SK-N-SH (cell line): ENCODE measurements at regions not wholly inside any gene's neighbourhood (a gene's known extent, or its start where the extent isn't known, plus 50 kb on each side); places are given as distances from the start of the nearest gene placed in this dataset.

ENCODE experiments used
- CTCF ChIA-PET: fragments of 300-600, 350-600 bp; formaldehyde crosslinking; extraction: SDS; loops from one replicate; lab custom pipeline; 2021; lab: Yijun Ruan, JAX
- POLR2A ChIA-PET: fragments of 350-600 bp; sonication (Branson Sonifier 250); formaldehyde crosslinking; extraction: SDS; loops from one replicate; lab custom pipeline; 2020; ENCODE audit warnings: antibody characterized with exemption, inconsistent platforms; lab: Yijun Ruan, JAX
- DNase-seq: peaks from one replicate; pipeline ENCODE4 v3.0.0; 2012
- H2AFZ ChIP-seq: fragments of 200-600 bp; sonication (generic); 2 replicates; pipeline ENCODE4 v1.8.1; 2016; ENCODE audit warnings: antibody characterized with exemption, mild to moderate bottlenecking, low read depth
- H3F3A ChIP-seq: fragments of 200-600 bp; sonication (generic); replicated peaks from 2 replicates; pipeline ENCODE3; 2016; ENCODE audit warnings: antibody characterized with exemption, mild to moderate bottlenecking; ENCODE audit not compliant: insufficient read depth
- H3K27ac ChIP-seq, 2 experiments: fragments of 200-500 bp in 1 of 2; fragments of 200-600 bp in 1 of 2; sonication (Bioruptor generic) in 1 of 2; sonication (generic), shearing (Covaris generic) in 1 of 2; 2 replicates each; pipeline versions ENCODE4 v1.5.1 to v1.6.1; 2014 to 2016; ENCODE audit warnings: low read depth in 2 of 2, inconsistent platforms in 1 of 2, low read length in 1 of 2, mild to moderate bottlenecking in 1 of 2, mixed read lengths in 1 of 2
- H3K27me3 ChIP-seq: fragments of 200-600 bp; sonication (generic), shearing (Covaris generic); 2 replicates; pipeline ENCODE4 v1.6.1; 2016; ENCODE audit warnings: mixed run types; ENCODE audit not compliant: insufficient read depth
- H3K36me3 ChIP-seq, 2 experiments: fragments of 200-500 bp in 1 of 2; fragments of 200-600 bp in 1 of 2; sonication (Bioruptor generic) in 1 of 2; sonication (generic) in 1 of 2; replicated peaks in 1 of 2; 2 replicates each; pipeline versions ENCODE3 to v1.5.1; 2014 to 2016; ENCODE audit warnings: low read length in 1 of 2, mild to moderate bottlenecking in 1 of 2; ENCODE audit not compliant: insufficient read depth in 2 of 2, control insufficient read depth in 1 of 2
- H3K4me1 ChIP-seq, 2 experiments: fragments of 200-500 bp in 1 of 2; fragments of 200-600 bp in 1 of 2; sonication (Bioruptor generic) in 1 of 2; sonication (generic), shearing (Covaris generic) in 1 of 2; 2 replicates each; pipeline versions ENCODE4 v1.5.1 to v1.6.1; 2014 to 2016; ENCODE audit warnings: low read depth in 1 of 2, low read length in 1 of 2, mixed run types in 1 of 2; ENCODE audit not compliant: insufficient read depth in 2 of 2, control insufficient read depth in 1 of 2
- H3K4me2 ChIP-seq: fragments of 200-600 bp; sonication (generic), shearing (Covaris generic); 2 replicates; pipeline ENCODE4 v1.6.1; 2017; ENCODE audit warnings: mixed run types
- H3K4me3 ChIP-seq, 2 experiments: fragments of 200-500 bp in 1 of 2; fragments of 200-600 bp in 1 of 2; sonication (Bioruptor generic) in 1 of 2; sonication (generic), shearing (Covaris generic) in 1 of 2; 2 replicates each; pipeline versions ENCODE4 v1.5.1 to v1.8.1; 2014 to 2016; ENCODE audit warnings: low read depth in 2 of 2, inconsistent platforms in 1 of 2, low read length in 1 of 2, mild to moderate bottlenecking in 1 of 2, mixed read lengths in 1 of 2, moderate library complexity in 1 of 2
- H3K79me2 ChIP-seq: fragments of 200-600 bp; sonication (generic); 2 replicates; pipeline ENCODE4 v1.8.1; 2017; ENCODE audit warnings: mild to moderate bottlenecking; ENCODE audit not compliant: insufficient read depth
- H3K9ac ChIP-seq: fragments of 200-600 bp; sonication (generic); 2 replicates; pipeline ENCODE4 v1.6.1; 2017; ENCODE audit warnings: mixed run types
- H3K9me2 ChIP-seq: fragments of 200-600 bp; sonication (generic); 2 replicates; pipeline ENCODE4 v1.6.1; 2017; ENCODE audit warnings: mixed run types
- H3K9me3 ChIP-seq: fragments of 200-600 bp; sonication (generic); 2 replicates; pipeline ENCODE4 v1.6.1; 2017; ENCODE audit warnings: mixed run types, mild to moderate bottlenecking, moderate library complexity
- H4K20me1 ChIP-seq: fragments of 200-600 bp; sonication (generic); 2 replicates; pipeline ENCODE4 v1.6.1; 2017; ENCODE audit warnings: mild to moderate bottlenecking, mixed run types; ENCODE audit not compliant: insufficient read depth
- CHD2 ChIP-seq: fragments of 150-350 bp; IDR thresholded peaks from 2 replicates; pipeline ENCODE4 v1.6.1; 2018; ENCODE audit warnings: low read length; ENCODE audit not compliant: partially characterized antibody
- ELF1 ChIP-seq: IDR thresholded peaks from 2 replicates; pipeline ENCODE4 v1.4.0; 2012
- FOSL2 ChIP-seq: IDR thresholded peaks from 2 replicates; pipeline ENCODE4 v1.4.0; 2012; ENCODE audit warnings: low read depth, mild to moderate bottlenecking, moderate library complexity, borderline replicate concordance
- GATA2 ChIP-seq: sonication (generic); formaldehyde crosslinking; IDR thresholded peaks from 2 replicates; pipeline ENCODE4 v1.5.0; 2020; ENCODE audit warnings: mild to moderate bottlenecking, missing genetic modification reagents
- RCOR1 ChIP-seq: fragments of 150-350 bp; IDR thresholded peaks from 2 replicates; pipeline ENCODE4 v1.6.1; 2017; ENCODE audit warnings: antibody characterized with exemption, low read length
- RXRA ChIP-seq: IDR thresholded peaks from 2 replicates; pipeline ENCODE4 v1.4.0; 2012; ENCODE audit warnings: low read depth, mild to moderate bottlenecking, borderline replicate concordance
- TAF1 ChIP-seq: IDR thresholded peaks from 2 replicates; pipeline ENCODE4 v1.6.1; 2012; ENCODE audit warnings: low read depth, mild to moderate bottlenecking, low read length, moderate library complexity, borderline replicate concordance
- TEAD4 ChIP-seq: IDR thresholded peaks from 2 replicates; pipeline ENCODE4 v1.4.0; 2012; ENCODE audit warnings: mild to moderate bottlenecking, borderline replicate concordance; ENCODE audit not compliant: insufficient read depth
- YY1 ChIP-seq: IDR thresholded peaks from 2 replicates; pipeline ENCODE4 v1.4.0; 2012; ENCODE audit warnings: low read depth, mild to moderate bottlenecking
- WGBS: methylation state at CpG from one replicate; pipeline ENCODE4 v1.1.6; 2017; ENCODE audit warnings: low lambda C conversion rate; 5-methylcytosine and 5-hydroxymethylcytosine counted together
- TF ChIP-seq, protein P1 (sequence below): fragments of 200-600 bp; sonication (generic); IDR thresholded peaks from 2 replicates; pipeline ENCODE4 v1.6.1; 2017; ENCODE audit warnings: antibody characterized with exemption, mild to moderate bottlenecking, moderate library complexity
- TF ChIP-seq, protein P2 (sequence below): IDR thresholded peaks from 2 replicates; pipeline ENCODE4 v1.4.0; 2012; ENCODE audit warnings: low read depth, borderline replicate concordance
- TF ChIP-seq, protein P3 (sequence below): IDR thresholded peaks from 2 replicates; pipeline ENCODE4 v1.4.0; 2012; ENCODE audit warnings: low read depth, borderline replicate concordance
- TF ChIP-seq, protein P4 (sequence below): fragments of 150-350 bp; IDR thresholded peaks from 2 replicates; pipeline ENCODE4 v1.6.1; 2017; ENCODE audit warnings: antibody characterized with exemption, low read length, low read depth, borderline replicate concordance
- TF ChIP-seq, protein P5 (sequence below): fragments of 150-350 bp; IDR thresholded peaks from 2 replicates; pipeline ENCODE4 v1.6.1; 2016; ENCODE audit warnings: mild to moderate bottlenecking, low read depth, low read length

DNA sequence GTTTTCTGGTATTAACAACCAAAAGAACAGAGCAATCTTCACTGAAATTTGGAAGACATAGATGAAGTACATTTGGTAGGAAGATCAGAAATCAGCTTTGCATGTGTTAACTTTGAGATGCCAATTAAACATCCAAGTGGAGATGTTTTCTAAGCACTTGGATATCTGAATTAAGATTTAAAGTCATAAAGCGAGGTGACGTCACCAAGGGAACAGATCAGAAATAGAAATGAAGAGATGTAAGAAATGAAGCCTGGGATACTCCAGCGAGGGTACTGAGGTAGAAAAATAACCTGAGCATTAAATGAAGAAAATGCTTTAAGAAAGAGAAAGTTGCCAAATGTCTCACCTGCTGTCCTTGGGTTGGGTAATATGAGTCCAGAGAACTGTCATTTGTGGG lies 1223.3 kb downstream of the MAT2B start:
- TF ChIP-seq TEAD4, result no peak
- TF ChIP-seq, protein P1, sequence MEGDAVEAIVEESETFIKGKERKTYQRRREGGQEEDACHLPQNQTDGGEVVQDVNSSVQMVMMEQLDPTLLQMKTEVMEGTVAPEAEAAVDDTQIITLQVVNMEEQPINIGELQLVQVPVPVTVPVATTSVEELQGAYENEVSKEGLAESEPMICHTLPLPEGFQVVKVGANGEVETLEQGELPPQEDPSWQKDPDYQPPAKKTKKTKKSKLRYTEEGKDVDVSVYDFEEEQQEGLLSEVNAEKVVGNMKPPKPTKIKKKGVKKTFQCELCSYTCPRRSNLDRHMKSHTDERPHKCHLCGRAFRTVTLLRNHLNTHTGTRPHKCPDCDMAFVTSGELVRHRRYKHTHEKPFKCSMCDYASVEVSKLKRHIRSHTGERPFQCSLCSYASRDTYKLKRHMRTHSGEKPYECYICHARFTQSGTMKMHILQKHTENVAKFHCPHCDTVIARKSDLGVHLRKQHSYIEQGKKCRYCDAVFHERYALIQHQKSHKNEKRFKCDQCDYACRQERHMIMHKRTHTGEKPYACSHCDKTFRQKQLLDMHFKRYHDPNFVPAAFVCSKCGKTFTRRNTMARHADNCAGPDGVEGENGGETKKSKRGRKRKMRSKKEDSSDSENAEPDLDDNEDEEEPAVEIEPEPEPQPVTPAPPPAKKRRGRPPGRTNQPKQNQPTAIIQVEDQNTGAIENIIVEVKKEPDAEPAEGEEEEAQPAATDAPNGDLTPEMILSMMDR, result no peak
- TF ChIP-seq FOSL2, result no peak
- no peak for TF ChIP-seq RXRA
- no peak for TF ChIP-seq RCOR1
- TF ChIP-seq, protein P2, sequence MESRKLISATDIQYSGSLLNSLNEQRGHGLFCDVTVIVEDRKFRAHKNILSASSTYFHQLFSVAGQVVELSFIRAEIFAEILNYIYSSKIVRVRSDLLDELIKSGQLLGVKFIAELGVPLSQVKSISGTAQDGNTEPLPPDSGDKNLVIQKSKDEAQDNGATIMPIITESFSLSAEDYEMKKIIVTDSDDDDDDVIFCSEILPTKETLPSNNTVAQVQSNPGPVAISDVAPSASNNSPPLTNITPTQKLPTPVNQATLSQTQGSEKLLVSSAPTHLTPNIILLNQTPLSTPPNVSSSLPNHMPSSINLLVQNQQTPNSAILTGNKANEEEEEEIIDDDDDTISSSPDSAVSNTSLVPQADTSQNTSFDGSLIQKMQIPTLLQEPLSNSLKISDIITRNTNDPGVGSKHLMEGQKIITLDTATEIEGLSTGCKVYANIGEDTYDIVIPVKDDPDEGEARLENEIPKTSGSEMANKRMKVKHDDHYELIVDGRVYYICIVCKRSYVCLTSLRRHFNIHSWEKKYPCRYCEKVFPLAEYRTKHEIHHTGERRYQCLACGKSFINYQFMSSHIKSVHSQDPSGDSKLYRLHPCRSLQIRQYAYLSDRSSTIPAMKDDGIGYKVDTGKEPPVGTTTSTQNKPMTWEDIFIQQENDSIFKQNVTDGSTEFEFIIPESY, result no peak
- no peak for TF ChIP-seq ELF1
- TF ChIP-seq YY1, result no peak
- TF ChIP-seq TAF1, result no peak
- TF ChIP-seq, protein P3, sequence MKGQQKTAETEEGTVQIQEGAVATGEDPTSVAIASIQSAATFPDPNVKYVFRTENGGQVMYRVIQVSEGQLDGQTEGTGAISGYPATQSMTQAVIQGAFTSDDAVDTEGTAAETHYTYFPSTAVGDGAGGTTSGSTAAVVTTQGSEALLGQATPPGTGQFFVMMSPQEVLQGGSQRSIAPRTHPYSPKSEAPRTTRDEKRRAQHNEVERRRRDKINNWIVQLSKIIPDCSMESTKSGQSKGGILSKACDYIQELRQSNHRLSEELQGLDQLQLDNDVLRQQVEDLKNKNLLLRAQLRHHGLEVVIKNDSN, result no peak
- TF ChIP-seq GATA2 (CRISPR knock-in tag), result no peak
- TF ChIP-seq CHD2, result no peak
- TF ChIP-seq, protein P4, sequence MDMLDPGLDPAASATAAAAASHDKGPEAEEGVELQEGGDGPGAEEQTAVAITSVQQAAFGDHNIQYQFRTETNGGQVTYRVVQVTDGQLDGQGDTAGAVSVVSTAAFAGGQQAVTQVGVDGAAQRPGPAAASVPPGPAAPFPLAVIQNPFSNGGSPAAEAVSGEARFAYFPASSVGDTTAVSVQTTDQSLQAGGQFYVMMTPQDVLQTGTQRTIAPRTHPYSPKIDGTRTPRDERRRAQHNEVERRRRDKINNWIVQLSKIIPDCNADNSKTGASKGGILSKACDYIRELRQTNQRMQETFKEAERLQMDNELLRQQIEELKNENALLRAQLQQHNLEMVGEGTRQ, result no peak
- TF ChIP-seq, all 33 proteins: peak for 0
- Histone ChIP-seq H3F3A (no peaks in the 10 kb centered on the region), H3K9me2 (no peaks in the 10 kb centered on the region), H2AFZ (no peak overlapping the region), H3K9me3 (no peaks in the 10 kb centered on the region), H3K4me2 (no peak overlapping the region), H3K4me3 (no peak overlapping the region), H3K4me1 (no peaks in the 10 kb centered on the region), H4K20me1 (no peaks in the 10 kb centered on the region), H3K9ac (no peak overlapping the region), H3K27me3 (no peaks in the 10 kb centered on the region), H3K27ac (no peak overlapping the region), H3K79me2 (no peaks in the 10 kb centered on the region), H3K36me3 (no peaks in the 10 kb centered on the region)
- ChIA-PET CTCF (no interaction called here), POLR2A (no interaction called here)
- no peak for DNase-seq
- 44% methylated on average over 3 of the region's 3 CpGs for WGBS

DNA sequence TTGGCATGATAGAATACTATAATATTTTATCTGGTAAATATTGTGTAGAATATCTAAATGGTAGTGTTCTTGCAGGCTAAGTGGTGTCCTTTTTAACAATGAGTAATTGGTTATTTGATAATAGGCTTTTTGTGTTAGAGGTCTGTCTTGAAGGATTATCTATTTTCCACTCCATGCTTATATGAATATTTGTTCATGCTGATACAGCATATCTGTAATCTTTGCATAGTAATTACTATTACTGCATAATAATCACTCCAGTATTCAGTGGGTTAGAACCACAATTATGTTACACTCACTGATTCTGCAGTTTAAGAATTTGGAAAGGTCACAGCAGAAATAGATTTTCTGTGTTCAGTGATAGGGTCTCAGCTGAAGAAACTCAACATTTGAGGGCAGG lies 1229.9 kb downstream of the MAT2B start:
- Histone ChIP-seq H4K20me1 (no peaks in the 10 kb centered on the region), H2AFZ (no peak overlapping the region), H3K4me3 (no peak overlapping the region), H3K4me1 (no peaks in the 10 kb centered on the region), H3K9me2 (no peaks in the 10 kb centered on the region), H3K79me2 (no peaks in the 10 kb centered on the region), H3K4me2 (no peak overlapping the region), H3K9me3 (no peaks in the 10 kb centered on the region), H3K9ac (no peak overlapping the region), H3K27me3 (no peaks in the 10 kb centered on the region), H3F3A (no peaks in the 10 kb centered on the region), H3K27ac (no peak overlapping the region), H3K36me3 (no peaks in the 10 kb centered on the region)
- TF ChIP-seq, protein P5, sequence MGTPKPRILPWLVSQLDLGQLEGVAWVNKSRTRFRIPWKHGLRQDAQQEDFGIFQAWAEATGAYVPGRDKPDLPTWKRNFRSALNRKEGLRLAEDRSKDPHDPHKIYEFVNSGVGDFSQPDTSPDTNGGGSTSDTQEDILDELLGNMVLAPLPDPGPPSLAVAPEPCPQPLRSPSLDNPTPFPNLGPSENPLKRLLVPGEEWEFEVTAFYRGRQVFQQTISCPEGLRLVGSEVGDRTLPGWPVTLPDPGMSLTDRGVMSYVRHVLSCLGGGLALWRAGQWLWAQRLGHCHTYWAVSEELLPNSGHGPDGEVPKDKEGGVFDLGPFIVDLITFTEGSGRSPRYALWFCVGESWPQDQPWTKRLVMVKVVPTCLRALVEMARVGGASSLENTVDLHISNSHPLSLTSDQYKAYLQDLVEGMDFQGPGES, result no peak
- TF ChIP-seq, protein P4, result no peak
- ChIA-PET POLR2A (no interaction called here), CTCF (no interaction called here)
- DNase-seq, result no peak
